ENCODE measurements at regions not wholly inside any gene's neighbourhood (a gene's known extent, or its start where the extent isn't known, plus 50 kb on each side); places are given as distances from the start of the nearest gene placed in this dataset.

GRCh38 chr2:238743243-238744065 lies 104.4 kb upstream of the TWIST2 start:
- no peak for TF ChIP-seq CTCF (conservative IDR thresholded peaks at IDR 0.05; ENCODE audit: low read length)
- no peak for TF ChIP-seq EZH2phosphoT487 (IDR thresholded peaks at IDR 0.05; ENCODE audit: borderline replicate concordance, low read depth, low read length)

All from OCI-LY7 (cell line).